DND-41 (cell line): ENCODE measurements at regions not wholly inside any gene's neighbourhood (a gene's known extent, or its start where the extent isn't known, plus 50 kb on each side); places are given as distances from the start of the nearest gene placed in this dataset.

Experiments
- CTCF ChIP-seq: IDR thresholded peaks from 2 replicates; pipeline ENCODE4 v1.5.1; 2012; ENCODE audit warnings: borderline replicate concordance, low read length, moderate library complexity, mild to moderate bottlenecking; ENCODE audit not compliant: poor library complexity, severe bottlenecking; ENCODE audit errors: extremely low read depth
- EZH2 ChIP-seq: IDR thresholded peaks from 3 replicates; pipeline ENCODE4 v1.6.1; 2012; ENCODE audit warnings: borderline replicate concordance, low read depth, mild to moderate bottlenecking, moderate library complexity, low read length, inconsistent platforms; ENCODE audit not compliant: severe bottlenecking

DNA sequence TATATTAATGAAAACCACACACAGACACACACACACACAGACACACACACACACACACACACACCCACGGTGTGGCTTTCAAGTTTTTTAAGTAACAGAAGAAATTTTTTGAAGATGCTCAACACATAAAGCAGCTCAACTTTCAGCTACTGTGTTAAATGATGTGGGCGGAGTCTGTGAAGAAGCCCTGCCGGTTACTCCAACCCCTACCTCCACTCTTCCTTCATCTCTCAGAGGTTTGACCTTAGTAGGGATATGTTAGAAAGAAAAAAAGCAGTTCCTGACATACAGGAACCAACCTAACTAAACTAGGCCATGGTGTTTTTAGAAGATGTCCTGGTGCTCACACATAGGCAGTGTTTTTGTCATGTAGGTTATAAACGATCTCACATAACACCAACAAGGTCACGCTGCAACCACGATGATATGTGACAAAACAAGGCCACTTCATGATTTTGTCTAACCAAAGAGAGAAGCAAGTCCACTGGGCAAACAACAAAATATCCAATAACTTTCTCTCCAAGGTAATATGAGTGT is 112.8 kb downstream of the EMB start:
- no peak for TF ChIP-seq EZH2
- TF ChIP-seq CTCF = no peak
